Stomach smooth muscle (tissue), 2 donors: ENCODE measurements at regions not wholly inside any gene's neighbourhood (a gene's known extent, or its start where the extent isn't known, plus 50 kb on each side); places are given as distances from the start of the nearest gene placed in this dataset.

Experiments used
- H3K27ac ChIP-seq: one replicate; pipeline ENCODE4 v1.7.0; 2013; ENCODE audit warnings: mild to moderate bottlenecking, low read length, inconsistent platforms
- H3K27me3 ChIP-seq, 2 donors: one replicate each; pipeline ENCODE4 v1.7.0; 2013; ENCODE audit warnings: low read length in 2 of 2; ENCODE audit not compliant: insufficient read depth in 2 of 2, control insufficient read depth in 1 of 2
- H3K36me3 ChIP-seq, 2 donors: one replicate each; pipeline ENCODE4 v1.7.0; 2013; ENCODE audit warnings: low read length in 2 of 2; ENCODE audit not compliant: control insufficient read depth in 2 of 2, insufficient read depth in 2 of 2
- H3K4me1 ChIP-seq: one replicate; pipeline ENCODE4 v1.7.0; 2013; ENCODE audit warnings: low read length; ENCODE audit not compliant: control insufficient read depth, insufficient read depth
- H3K4me3 ChIP-seq, 2 donors: one replicate each; pipeline ENCODE4 v1.7.0; 2013; ENCODE audit warnings: low read length in 2 of 2
- H3K9ac ChIP-seq, 2 donors: one replicate each; pipeline ENCODE4 v1.7.0; 2013; ENCODE audit warnings: low read length in 2 of 2, mild to moderate bottlenecking in 1 of 2
- H3K9me3 ChIP-seq, 2 donors: one replicate each; pipeline ENCODE4 v1.7.0; 2013; ENCODE audit warnings: low read length in 2 of 2; ENCODE audit not compliant: control insufficient read depth in 2 of 2
- donor health status: healthy.
- donor health status: Pancreatic carcinoma.

DNA sequence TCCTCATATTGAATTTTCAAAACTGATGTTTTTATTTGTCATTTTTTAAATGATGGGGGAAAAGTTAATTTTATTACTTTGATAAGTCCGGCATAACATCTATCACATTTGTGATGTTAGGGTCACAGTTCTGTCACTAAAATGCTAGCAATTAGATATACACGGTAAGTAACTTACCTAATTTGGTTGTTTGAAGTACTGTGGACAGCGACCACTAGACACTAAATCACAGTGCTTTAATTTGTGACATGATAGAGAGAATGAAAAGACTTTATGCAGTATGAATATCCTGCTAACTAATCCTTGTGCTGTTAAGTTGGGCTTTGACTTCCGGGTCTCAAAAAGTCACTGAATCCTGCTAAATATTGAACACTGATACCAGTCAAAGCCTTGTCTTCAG lies 857.3 kb upstream of the KCND2 start:
- no peak overlapping the region for H3K4me3 ChIP-seq
- H3K4me1 ChIP-seq = no peaks in the 10 kb centered on the region
- H3K27me3 ChIP-seq = no peaks in the 10 kb centered on the region
- H3K27ac ChIP-seq = no peak overlapping the region
- H3K9me3 ChIP-seq = no peaks in the 10 kb centered on the region
- no peaks in the 10 kb centered on the region for H3K36me3 ChIP-seq
- H3K9ac ChIP-seq = no peak overlapping the region

DNA sequence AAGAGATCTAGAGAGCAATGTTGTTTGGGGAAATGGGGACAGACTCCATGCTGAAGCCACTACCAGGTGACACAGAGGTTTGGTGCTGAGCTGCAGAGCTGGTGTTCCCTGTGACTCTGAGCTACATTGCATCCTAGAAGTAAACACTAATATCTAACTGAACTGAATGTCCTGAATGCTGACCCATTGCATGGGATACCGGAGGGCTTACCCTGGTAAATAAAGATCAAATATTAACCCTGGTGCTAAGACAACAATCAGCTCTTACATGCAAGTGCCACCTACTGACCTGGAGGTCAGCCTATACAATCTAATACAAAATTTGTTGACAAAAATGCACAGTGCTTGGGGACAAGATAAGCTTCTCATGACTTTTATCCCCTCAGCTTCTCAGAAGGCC lies 851.3 kb upstream of the KCND2 start:
- no peaks in the 10 kb centered on the region for H3K27me3 ChIP-seq
- no peaks in the 10 kb centered on the region for H3K9me3 ChIP-seq
- no peak overlapping the region for H3K4me3 ChIP-seq
- H3K27ac ChIP-seq = no peak overlapping the region
- H3K4me1 ChIP-seq = no peaks in the 10 kb centered on the region
- no peaks in the 10 kb centered on the region for H3K36me3 ChIP-seq
- no peak overlapping the region for H3K9ac ChIP-seq

DNA sequence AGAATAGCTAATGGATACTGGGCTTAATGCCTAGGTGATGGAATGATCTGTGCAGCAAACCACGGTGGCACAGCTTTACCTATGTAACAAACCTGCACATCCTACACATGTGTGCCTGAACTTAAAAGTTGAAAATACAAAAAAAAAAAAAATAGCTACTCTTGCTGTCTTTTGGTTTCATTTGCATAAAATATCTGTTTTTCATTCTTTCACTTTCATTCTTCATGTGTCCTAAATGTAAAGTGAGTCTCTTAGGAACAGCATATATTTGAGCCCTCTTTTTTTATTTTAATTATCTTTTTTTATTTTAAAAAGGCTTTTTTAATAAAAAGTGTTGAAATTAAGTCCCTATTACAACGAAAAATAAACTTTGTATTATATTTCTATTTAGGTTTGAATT lies 836.1 kb upstream of the KCND2 start:
- Histone ChIP-seq H3K4me3 (no peak overlapping the region), H3K27me3 (no peaks in the 10 kb centered on the region), H3K9me3 (no peaks in the 10 kb centered on the region), H3K4me1 (no peaks in the 10 kb centered on the region), H3K27ac (no peak overlapping the region), H3K9ac (no peak overlapping the region), H3K36me3 (no peaks in the 10 kb centered on the region)

DNA sequence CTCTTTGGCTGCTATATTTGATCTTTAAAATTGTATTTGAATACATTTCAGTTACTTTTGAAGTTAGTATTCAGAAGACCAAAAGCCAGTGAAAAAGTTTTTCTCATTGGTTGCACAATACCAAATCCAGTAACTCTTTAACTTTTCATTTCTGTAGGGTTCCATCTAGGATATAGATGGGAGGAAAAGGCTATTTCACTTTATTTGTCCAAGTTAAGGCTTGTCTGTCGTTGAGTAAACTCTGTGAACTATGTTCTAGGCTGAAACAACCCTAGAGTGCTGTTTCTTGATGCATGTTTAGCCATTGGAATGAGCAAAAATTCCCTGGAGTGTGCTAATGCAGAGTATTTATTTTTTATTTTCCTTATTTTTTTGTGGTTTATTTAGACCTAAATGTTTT lies 834.7 kb upstream of the KCND2 start:
- H3K4me1 ChIP-seq = no peaks in the 10 kb centered on the region
- no peaks in the 10 kb centered on the region for H3K36me3 ChIP-seq
- no peak overlapping the region for H3K4me3 ChIP-seq
- H3K9ac ChIP-seq = no peak overlapping the region
- no peak overlapping the region for H3K27ac ChIP-seq
- H3K9me3 ChIP-seq = no peaks in the 10 kb centered on the region
- H3K27me3 ChIP-seq = no peaks in the 10 kb centered on the region

DNA sequence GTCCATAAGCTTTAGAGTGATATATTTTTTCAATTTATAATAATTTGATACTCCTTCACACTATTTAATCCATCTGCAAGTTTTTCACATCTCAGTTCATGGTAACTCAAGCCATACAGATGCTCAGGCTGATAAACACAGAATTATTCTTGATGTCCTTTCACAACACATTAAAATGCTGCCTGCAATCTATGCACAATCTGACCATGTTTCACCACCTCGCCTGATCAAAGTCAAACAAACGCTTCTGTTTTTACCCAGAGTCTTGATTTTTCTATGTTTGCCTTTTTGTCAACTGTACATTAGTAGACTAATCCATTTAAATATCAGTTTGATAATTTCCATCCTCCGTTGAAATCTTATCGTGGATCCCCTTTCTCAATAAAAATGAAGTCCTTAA lies 833.8 kb upstream of the KCND2 start:
- no peak overlapping the region for H3K9ac ChIP-seq
- H3K4me3 ChIP-seq = no peak overlapping the region
- H3K27ac ChIP-seq = no peak overlapping the region
- H3K36me3 ChIP-seq = no peaks in the 10 kb centered on the region
- no peaks in the 10 kb centered on the region for H3K4me1 ChIP-seq
- no peaks in the 10 kb centered on the region for H3K9me3 ChIP-seq
- no peaks in the 10 kb centered on the region for H3K27me3 ChIP-seq

DNA sequence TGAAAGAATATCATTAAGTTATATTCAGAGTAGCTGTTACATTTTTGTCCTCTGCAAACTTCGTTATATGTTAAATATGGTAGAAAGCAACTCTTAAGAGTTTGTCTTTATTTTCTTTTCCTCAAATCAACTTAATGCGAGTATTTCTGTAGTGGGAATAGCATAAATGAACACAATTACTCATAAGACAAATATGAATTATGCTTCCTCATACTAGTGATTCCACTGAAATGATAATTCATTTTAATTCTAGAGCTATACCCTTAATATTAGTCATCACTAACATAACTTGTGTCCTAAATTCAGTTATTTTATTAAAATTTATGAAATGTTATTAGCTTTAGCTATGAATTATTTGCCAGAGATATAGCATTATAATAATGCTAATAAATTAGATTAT lies 820.6 kb upstream of the KCND2 start:
- H3K4me3 ChIP-seq = no peak overlapping the region
- no peaks in the 10 kb centered on the region for H3K27me3 ChIP-seq
- no peaks in the 10 kb centered on the region for H3K9me3 ChIP-seq

DNA sequence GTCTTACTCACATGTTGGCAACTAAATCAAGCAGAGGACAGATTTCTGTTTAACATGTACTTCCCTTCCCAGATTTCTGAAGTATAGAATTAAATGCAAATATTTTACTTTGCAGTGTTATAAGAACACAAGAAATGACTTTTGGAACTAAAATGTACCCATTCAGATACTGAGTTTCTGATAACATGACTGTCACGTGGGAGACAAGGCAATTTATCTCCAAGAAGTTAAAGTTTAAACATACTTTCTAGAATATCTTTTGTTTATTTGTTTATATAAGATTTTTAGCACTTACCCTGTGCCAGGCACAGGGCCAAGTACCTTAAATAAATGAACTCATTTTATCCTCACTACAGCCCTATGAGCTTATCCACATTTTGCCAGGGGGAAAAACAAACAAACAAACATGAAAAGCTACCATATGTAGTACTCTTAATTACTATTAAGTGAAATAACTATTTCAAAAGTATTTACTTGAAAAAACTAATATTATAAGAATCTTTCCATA lies 807.1 kb upstream of the KCND2 start:
- no peaks in the 10 kb centered on the region for H3K36me3 ChIP-seq
- H3K4me1 ChIP-seq = no peaks in the 10 kb centered on the region
- no peak overlapping the region for H3K4me3 ChIP-seq
- no peak overlapping the region for H3K27ac ChIP-seq
- no peak overlapping the region for H3K9ac ChIP-seq
- no peaks in the 10 kb centered on the region for H3K27me3 ChIP-seq
- no peaks in the 10 kb centered on the region for H3K9me3 ChIP-seq

More for the DNA sequence above, 820.6 kb upstream of the KCND2 start:
- H3K9ac ChIP-seq = no peak overlapping the region
- H3K4me1 ChIP-seq = no peaks in the 10 kb centered on the region
- H3K27ac ChIP-seq = no peak overlapping the region
- no peaks in the 10 kb centered on the region for H3K36me3 ChIP-seq

DNA sequence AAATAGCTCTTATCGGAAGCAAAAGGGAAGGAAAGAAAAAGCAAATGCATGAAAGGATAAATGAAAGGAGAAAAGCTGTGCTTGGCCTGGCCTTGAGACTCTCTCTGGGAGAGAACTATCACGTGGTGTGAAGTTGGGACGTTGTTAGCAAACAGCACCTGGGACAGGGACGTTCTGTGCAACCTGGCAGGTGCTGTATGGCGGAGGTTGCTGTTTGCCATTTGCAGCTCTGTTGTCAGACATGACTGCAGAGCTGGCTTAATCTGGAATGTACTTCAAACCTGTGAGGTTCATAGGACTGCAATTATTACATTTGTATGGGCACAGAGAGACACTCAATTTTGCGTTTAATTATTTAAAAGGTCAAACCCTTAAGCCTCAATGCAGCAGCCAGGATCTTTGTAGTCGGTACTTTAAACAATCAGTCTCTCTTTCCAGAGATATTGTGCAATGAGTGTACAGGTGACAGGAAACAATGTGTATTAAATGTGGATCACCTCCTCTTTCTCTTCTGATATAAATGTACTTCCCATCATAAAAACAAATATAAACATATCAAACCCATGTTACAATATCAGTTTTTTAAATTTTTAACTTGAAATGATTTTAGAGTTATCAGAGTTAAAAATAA lies 800.5 kb upstream of the KCND2 start:
- Histone ChIP-seq H3K27ac (no peak overlapping the region), H3K4me3 (no peak overlapping the region), H3K9me3 (no peaks in the 10 kb centered on the region), H3K27me3 (no peaks in the 10 kb centered on the region), H3K4me1 (no peaks in the 10 kb centered on the region), H3K9ac (no peak overlapping the region), H3K36me3 (no peaks in the 10 kb centered on the region)

DNA sequence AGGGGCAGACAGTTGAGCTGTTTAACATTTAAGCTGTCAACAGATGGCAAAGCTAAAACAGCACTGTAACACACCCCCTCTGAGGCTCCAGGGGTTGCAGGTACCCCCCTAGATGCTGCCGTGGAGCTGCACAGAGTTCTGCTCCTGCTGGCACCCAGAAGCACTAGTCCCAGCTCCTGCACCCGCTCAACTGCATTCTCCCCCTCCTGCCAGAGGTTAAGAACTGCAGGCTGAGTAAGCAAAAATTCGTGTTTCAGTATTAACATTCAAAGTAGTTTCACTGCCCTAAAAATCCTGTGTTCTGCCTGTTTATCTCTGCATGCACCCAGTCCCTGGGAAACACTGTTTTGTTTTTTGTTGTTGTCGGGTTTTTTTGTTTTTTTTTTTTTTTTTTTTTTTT lies 790.8 kb upstream of the KCND2 start:
- H3K36me3 ChIP-seq = no peaks in the 10 kb centered on the region
- no peaks in the 10 kb centered on the region for H3K27me3 ChIP-seq
- H3K9me3 ChIP-seq = no peaks in the 10 kb centered on the region
- no peak overlapping the region for H3K4me3 ChIP-seq
- H3K9ac ChIP-seq = no peak overlapping the region
- H3K4me1 ChIP-seq = no peaks in the 10 kb centered on the region
- H3K27ac ChIP-seq = no peak overlapping the region

DNA sequence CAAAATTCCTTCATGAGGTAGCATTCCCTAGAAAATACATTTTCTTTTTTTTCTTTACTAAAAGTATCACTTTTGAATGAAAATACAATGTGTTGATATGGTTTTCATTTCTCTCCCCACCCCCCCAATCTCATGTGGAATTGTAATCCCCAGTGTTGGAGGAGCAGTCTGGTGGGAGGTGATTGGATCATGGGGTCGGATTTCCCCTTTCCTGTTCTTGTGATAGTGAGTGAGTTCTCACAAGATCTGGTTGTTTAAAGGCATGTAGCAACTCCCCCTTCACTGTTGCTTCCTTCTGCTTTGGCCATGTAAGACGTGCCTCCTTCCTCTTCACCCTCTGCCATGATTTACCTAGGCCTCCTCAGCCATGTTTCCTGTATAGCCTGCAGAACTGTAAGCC lies 790.3 kb upstream of the KCND2 start:
- no peaks in the 10 kb centered on the region for H3K4me1 ChIP-seq
- no peak overlapping the region for H3K4me3 ChIP-seq
- H3K36me3 ChIP-seq = no peaks in the 10 kb centered on the region
- no peaks in the 10 kb centered on the region for H3K27me3 ChIP-seq
- no peak overlapping the region for H3K27ac ChIP-seq
- no peak overlapping the region for H3K9ac ChIP-seq
- no peaks in the 10 kb centered on the region for H3K9me3 ChIP-seq

DNA sequence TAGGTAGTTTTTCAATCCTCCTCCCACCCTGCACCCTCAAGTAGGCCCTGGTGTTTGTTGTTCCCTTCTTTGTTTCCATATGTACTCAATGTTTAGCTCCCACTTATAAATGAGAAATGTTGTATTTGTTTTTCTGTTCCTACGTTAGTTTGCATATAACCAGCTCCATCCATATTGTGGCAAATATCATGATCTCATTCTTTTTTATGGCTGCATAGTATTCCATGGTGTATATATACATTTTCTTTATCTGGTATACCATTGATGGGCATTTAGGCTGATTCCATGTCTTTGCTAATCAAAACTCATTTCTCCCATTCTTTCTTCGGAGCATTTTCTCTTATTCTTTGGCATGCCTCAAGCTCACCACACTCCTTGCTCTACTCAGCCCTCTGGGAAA lies 789.6 kb upstream of the KCND2 start:
- H3K36me3 ChIP-seq = no peaks in the 10 kb centered on the region
- no peak overlapping the region for H3K4me3 ChIP-seq
- no peaks in the 10 kb centered on the region for H3K27me3 ChIP-seq
- H3K4me1 ChIP-seq = no peaks in the 10 kb centered on the region
- H3K9me3 ChIP-seq = no peaks in the 10 kb centered on the region
- H3K9ac ChIP-seq = no peak overlapping the region
- H3K27ac ChIP-seq = no peak overlapping the region
